Kidney epithelial cell (primary cell): ENCODE measurements at regions not wholly inside any gene's neighbourhood (a gene's known extent, or its start where the extent isn't known, plus 50 kb on each side); places are given as distances from the start of the nearest gene placed in this dataset.
"Not testable (repeated sequence)": the region's sequence is repeated elsewhere in the genome, so short reads cannot be mapped to it uniquely, and the experiment has no call there.

Source experiments
- DNase-seq: peaks from one replicate; pipeline ENCODE4 v3.0.0-alpha.2; 2010; ENCODE audit warnings: low read depth
- H3K27me3 ChIP-seq: 2 replicates; pipeline ENCODE4 v1.6.0; 2011; ENCODE audit warnings: low read length; ENCODE audit not compliant: control insufficient read depth, insufficient read depth
- H3K36me3 ChIP-seq: 2 replicates; pipeline ENCODE4 v1.5.1; 2011; ENCODE audit warnings: low read length; ENCODE audit not compliant: control insufficient read depth, insufficient read depth
- H3K4me3 ChIP-seq: 2 replicates; pipeline ENCODE4 v1.5.1; 2011; ENCODE audit warnings: low read depth, mild to moderate bottlenecking, control low read depth, low read length
- CTCF ChIP-seq: IDR thresholded peaks from 2 replicates; pipeline ENCODE4 v1.5.1; 2011; ENCODE audit warnings: mild to moderate bottlenecking, moderate library complexity, low read length, control low read depth, inconsistent platforms; ENCODE audit not compliant: insufficient read depth, poor library complexity, severe bottlenecking

GRCh38 chr5:54390539-54391031 is 64.9 kb upstream of the HSPB3 start:
- no peak for TF ChIP-seq CTCF
- no peak for DNase-seq
- Histone ChIP-seq H3K36me3 (no peaks in the 10 kb centered on the region), H3K4me3 (no peak overlapping the region), H3K27me3 (no peaks in the 10 kb centered on the region)

GRCh38 chr5:54390015-54390414 is 65.5 kb upstream of the HSPB3 start:
- Histone ChIP-seq H3K4me3 (no peak overlapping the region), H3K36me3 (no peaks in the 10 kb centered on the region), H3K27me3 (no peaks in the 10 kb centered on the region)
- DNase-seq, result peak; percentile 90
- no peak for TF ChIP-seq CTCF

GRCh38 chr5:54389399-54389798 is 66.1 kb upstream of the HSPB3 start:
- not testable (repeated sequence) for H3K36me3 ChIP-seq, H3K4me3 ChIP-seq, DNase-seq, H3K27me3 ChIP-seq

- TF ChIP-seq CTCF, result no peak
- DNase-seq, result no peak
- no peak overlapping the region for H3K4me3 ChIP-seq
- no peaks in the 10 kb centered on the region for H3K36me3 ChIP-seq
- H3K27me3 ChIP-seq, result no peaks in the 10 kb centered on the region
Observed at GRCh38 chr5:54388811-54389210, 66.7 kb upstream of the HSPB3 start.

GRCh38 chr5:54388409-54388808 is 67.1 kb upstream of the HSPB3 start:
- H3K4me3 ChIP-seq, result no peak overlapping the region
- no peak for DNase-seq
- H3K36me3 ChIP-seq, result no peaks in the 10 kb centered on the region
- H3K27me3 ChIP-seq, result no peaks in the 10 kb centered on the region
- TF ChIP-seq CTCF, result no peak

- no peaks in the 10 kb centered on the region for H3K36me3 ChIP-seq
- no peak overlapping the region for H3K4me3 ChIP-seq
- no peaks in the 10 kb centered on the region for H3K27me3 ChIP-seq
- DNase-seq, result no peak
- no peak for TF ChIP-seq CTCF
Observed at GRCh38 chr5:54387659-54388232, 67.8 kb upstream of the HSPB3 start.
